CD14-positive monocyte (primary cell): ENCODE measurements at regions not wholly inside any gene's neighbourhood (a gene's known extent, or its start where the extent isn't known, plus 50 kb on each side); places are given as distances from the start of the nearest gene placed in this dataset.

Source experiments
- DNase-seq, 3 donors: peaks; one replicate each; pipeline ENCODE4 v3.0.0-alpha.2; 2011 to 2022
- H2AFZ ChIP-seq: 2 replicates; pipeline ENCODE4 v1.6.0; 2012; ENCODE audit warnings: mild to moderate bottlenecking, low read depth, low read length, inconsistent platforms; ENCODE audit not compliant: insufficient read depth, poor library complexity, severe bottlenecking
- H3K27ac ChIP-seq, 2 donors: 1 replicate in 1 of 2; 2 replicates in 1 of 2; pipeline ENCODE4 v1.5.1; 2012 to 2013; ENCODE audit warnings: low read length in 2 of 2, control low read depth in 1 of 2, inconsistent platforms in 1 of 2, low read depth in 1 of 2, mild to moderate bottlenecking in 1 of 2
- H3K27me3 ChIP-seq, 2 donors: one replicate each; pipeline versions ENCODE4 v1.6.0 to v1.6.1; 2011 to 2013; ENCODE audit warnings: low read length in 2 of 2; ENCODE audit not compliant: control insufficient read depth in 2 of 2, insufficient read depth in 2 of 2
- H3K36me3 ChIP-seq, 2 donors: replicated peaks in 1 of 2; 1 replicate in 1 of 2; 2 replicates in 1 of 2; pipeline versions ENCODE4 v1.5.1 to v1.6.1; 2012 to 2013; ENCODE audit warnings: low read length in 2 of 2, control low read depth in 1 of 2, inconsistent platforms in 1 of 2, mild to moderate bottlenecking in 1 of 2; ENCODE audit not compliant: insufficient read depth in 2 of 2, control insufficient read depth in 1 of 2
- H3K4me1 ChIP-seq, 2 donors: 1 replicate in 1 of 2; 2 replicates in 1 of 2; pipeline versions ENCODE4 v1.5.1 to v1.6.1; 2012 to 2013; ENCODE audit warnings: low read length in 2 of 2, control low read depth in 1 of 2, inconsistent platforms in 1 of 2, mild to moderate bottlenecking in 1 of 2, moderate library complexity in 1 of 2; ENCODE audit not compliant: insufficient read depth in 2 of 2, control insufficient read depth in 1 of 2
- H3K4me2 ChIP-seq: replicated peaks from 2 replicates; pipeline ENCODE3; 2012; ENCODE audit warnings: low read length, moderate library complexity, mild to moderate bottlenecking; ENCODE audit not compliant: poor library complexity, severe bottlenecking; ENCODE audit errors: extremely low read depth
- H3K4me3 ChIP-seq, 3 experiments: fragments of 200-600 bp in 1 of 3; sonication (generic) in 1 of 3; replicated peaks in 1 of 3; 1 replicate in 2 of 3; 2 replicates in 1 of 3; pipeline ENCODE4 v1.5.1; 2011 to 2013; ENCODE audit warnings: low read length in 3 of 3, mild to moderate bottlenecking in 3 of 3, control low read depth in 2 of 3, low read depth in 2 of 3, inconsistent platforms in 1 of 3, moderate library complexity in 1 of 3
- H3K79me2 ChIP-seq: 2 replicates; pipeline ENCODE4 v1.6.0; 2012; ENCODE audit warnings: mild to moderate bottlenecking, control low read depth, inconsistent platforms, low read length, moderate library complexity; ENCODE audit not compliant: insufficient read depth
- H3K9ac ChIP-seq: 2 replicates; pipeline ENCODE4 v1.6.0; 2017; ENCODE audit warnings: low read length, mild to moderate bottlenecking; ENCODE audit not compliant: insufficient read depth, poor library complexity, severe bottlenecking
- H3K9me3 ChIP-seq, 2 donors: replicated peaks in 1 of 2; 1 replicate in 1 of 2; 2 replicates in 1 of 2; pipeline versions ENCODE4 v1.5.1 to v1.6.1; 2012 to 2013; ENCODE audit warnings: low read length in 2 of 2, control low read depth in 1 of 2; ENCODE audit not compliant: control insufficient read depth in 1 of 2, insufficient read depth in 1 of 2
- H4K20me1 ChIP-seq: 2 replicates; pipeline ENCODE4 v1.6.0; 2012; ENCODE audit warnings: mild to moderate bottlenecking, low read length, control low read depth, moderate library complexity; ENCODE audit not compliant: insufficient read depth
- H3K27ac Mint-ChIP-seq, 7 donors: one replicate each; pipeline ENCODE4 v1.8.0; 2020; ENCODE audit warnings: mild to moderate bottlenecking in 7 of 7, mixed read lengths in 7 of 7, moderate library complexity in 6 of 7, inconsistent platforms in 2 of 7
- H3K27me3 Mint-ChIP-seq, 3 donors: one replicate each; pipeline ENCODE4 v1.8.0; 2021 to 2022; ENCODE audit warnings: low read depth in 3 of 3, mild to moderate bottlenecking in 3 of 3, mixed read lengths in 3 of 3, moderate library complexity in 3 of 3, inconsistent platforms in 1 of 3
- H3K36me3 Mint-ChIP-seq, 2 donors: one replicate each; pipeline ENCODE4 v1.8.0; 2020; ENCODE audit warnings: mixed read lengths in 2 of 2, inconsistent platforms in 1 of 2, mild to moderate bottlenecking in 1 of 2
- H3K4me1 Mint-ChIP-seq: one replicate; pipeline ENCODE4 v1.8.0; 2020; ENCODE audit warnings: mild to moderate bottlenecking, mixed read lengths
- H3K4me3 Mint-ChIP-seq, 2 donors: one replicate each; pipeline ENCODE4 v1.8.0; 2020; ENCODE audit warnings: mild to moderate bottlenecking in 2 of 2, mixed read lengths in 2 of 2, moderate library complexity in 1 of 2
- H3K9me3 Mint-ChIP-seq, 7 donors: one replicate each; pipeline ENCODE4 v1.8.0; 2020 to 2022; ENCODE audit warnings: mixed read lengths in 7 of 7, mild to moderate bottlenecking in 6 of 7, moderate library complexity in 6 of 7, inconsistent platforms in 2 of 7
- WGBS: methylation state at CpG from one replicate; pipeline ENCODE4 v1.1.5; 2013; ENCODE audit warnings: missing lambda C conversion rate; ENCODE audit not compliant: insufficient coverage; 5-methylcytosine and 5-hydroxymethylcytosine counted together
- intact Hi-C, 2 donors: fragments of 100-400 bp; cut with micrococcal nuclease; formaldehyde crosslinking; loops; one replicate each; pipeline versions ENCODE4 v1.15.0 to v1.15.1; 2023
- TF ChIP-seq, protein P1 (sequence below): fragments of 200-600 bp; IDR thresholded peaks from one replicate; pipeline ENCODE4 v1.8.0; 2022; ENCODE audit warnings: antibody characterized with exemption, mild to moderate bottlenecking

DNA sequence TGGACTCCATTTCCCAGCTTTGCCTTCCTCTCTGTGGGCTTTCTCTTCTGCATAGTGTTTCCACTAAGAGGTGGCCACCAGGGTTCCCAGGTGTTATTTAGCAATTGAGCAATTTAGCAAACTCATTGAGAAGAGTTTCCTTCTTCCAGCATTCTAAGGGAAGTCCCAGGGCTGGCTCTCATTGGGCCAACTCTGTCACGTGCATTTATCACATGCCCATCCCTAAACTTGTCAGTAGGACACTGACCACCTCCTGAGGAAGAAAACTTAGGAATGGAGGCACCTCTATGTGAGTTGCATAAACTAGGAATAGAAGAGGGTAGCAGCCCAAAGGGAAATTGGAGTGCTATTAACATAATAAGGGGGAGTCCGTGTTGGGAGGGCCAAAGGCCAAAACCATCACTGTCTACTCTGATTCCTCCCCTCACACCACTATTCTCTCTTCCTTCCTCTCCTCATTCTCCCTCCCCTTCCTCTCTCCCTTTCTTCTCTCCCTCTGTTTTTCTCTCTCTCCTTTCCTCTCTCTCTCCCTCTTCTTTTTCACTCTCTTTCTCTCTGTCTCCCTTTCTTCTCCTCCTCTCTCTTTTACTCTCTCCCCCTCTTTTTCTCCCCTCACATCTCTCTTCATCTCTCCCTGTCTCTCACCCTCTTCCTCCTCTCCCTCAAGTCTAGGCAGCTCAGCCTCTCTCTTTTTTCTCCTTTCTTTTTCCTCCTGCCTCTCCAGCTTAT, 213.4 kb downstream of the PALM2AKAP2 start:
- no peak overlapping the region for H3K4me3 ChIP-seq
- WGBS, result no CpG with 5 or more reads among the region's 2 CpGs
- peaks cover 5 to 20% (median 14%) of the 10 kb centered on the region in 7 donors for H3K9me3 Mint-ChIP-seq
- no peak overlapping the region for H3K27ac Mint-ChIP-seq
- no peak overlapping the region for H2AFZ ChIP-seq
- no peaks in the 10 kb centered on the region for H3K4me1 ChIP-seq
- intact Hi-C loops, result no loop called here
- no peaks in the 10 kb centered on the region for H4K20me1 ChIP-seq
- H3K27ac ChIP-seq, result no peak overlapping the region
- H3K27me3 ChIP-seq, result no peaks in the 10 kb centered on the region
- TF ChIP-seq, protein P1, sequence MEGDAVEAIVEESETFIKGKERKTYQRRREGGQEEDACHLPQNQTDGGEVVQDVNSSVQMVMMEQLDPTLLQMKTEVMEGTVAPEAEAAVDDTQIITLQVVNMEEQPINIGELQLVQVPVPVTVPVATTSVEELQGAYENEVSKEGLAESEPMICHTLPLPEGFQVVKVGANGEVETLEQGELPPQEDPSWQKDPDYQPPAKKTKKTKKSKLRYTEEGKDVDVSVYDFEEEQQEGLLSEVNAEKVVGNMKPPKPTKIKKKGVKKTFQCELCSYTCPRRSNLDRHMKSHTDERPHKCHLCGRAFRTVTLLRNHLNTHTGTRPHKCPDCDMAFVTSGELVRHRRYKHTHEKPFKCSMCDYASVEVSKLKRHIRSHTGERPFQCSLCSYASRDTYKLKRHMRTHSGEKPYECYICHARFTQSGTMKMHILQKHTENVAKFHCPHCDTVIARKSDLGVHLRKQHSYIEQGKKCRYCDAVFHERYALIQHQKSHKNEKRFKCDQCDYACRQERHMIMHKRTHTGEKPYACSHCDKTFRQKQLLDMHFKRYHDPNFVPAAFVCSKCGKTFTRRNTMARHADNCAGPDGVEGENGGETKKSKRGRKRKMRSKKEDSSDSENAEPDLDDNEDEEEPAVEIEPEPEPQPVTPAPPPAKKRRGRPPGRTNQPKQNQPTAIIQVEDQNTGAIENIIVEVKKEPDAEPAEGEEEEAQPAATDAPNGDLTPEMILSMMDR, result no peak
- no peaks in the 10 kb centered on the region for H3K4me1 Mint-ChIP-seq
- H3K9ac ChIP-seq, result no peak overlapping the region
- no peaks in the 10 kb centered on the region for H3K79me2 ChIP-seq
- H3K4me3 Mint-ChIP-seq, result no peak overlapping the region
- H3K27me3 Mint-ChIP-seq, result peaks cover 3 to 13% (median 8%) of the 10 kb centered on the region in 3 donors
- no peak overlapping the region for H3K4me2 ChIP-seq
- H3K9me3 ChIP-seq, result peaks cover 3 to 11% of the 10 kb centered on the region in 2 donors
- H3K36me3 ChIP-seq, result no peaks in the 10 kb centered on the region
- DNase-seq, result no peak
- H3K36me3 Mint-ChIP-seq, result peaks cover 0 to 2% of the 10 kb centered on the region in 2 donors

DNA sequence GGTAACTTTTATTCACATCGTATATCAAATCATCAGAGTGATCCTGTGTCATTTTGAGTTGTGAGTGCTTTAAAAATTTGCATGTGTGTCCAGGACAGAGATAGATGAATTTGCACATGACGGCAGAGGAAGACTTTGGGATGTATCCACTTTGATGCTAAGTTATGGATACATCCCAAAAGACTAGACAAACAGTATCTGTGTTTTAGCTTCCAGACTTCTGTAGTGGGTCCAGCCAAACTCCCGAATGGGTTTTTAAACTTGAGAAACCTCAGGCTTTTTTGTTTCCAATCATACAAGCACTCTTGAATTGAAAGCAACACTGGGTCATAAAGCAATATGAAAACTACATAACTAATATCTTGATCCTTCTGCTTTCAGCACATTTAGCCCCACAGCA, 213.8 kb downstream of the C9orf152 start:
- Mint-ChIP-seq H3K36me3 (peaks cover 0 to 2% of the 10 kb centered on the region in 2 donors), H3K9me3 (peaks cover 5 to 18% (median 8%) of the 10 kb centered on the region in 7 donors), H3K27me3 (peaks cover 3 to 10% (median 8%) of the 10 kb centered on the region in 3 donors), H3K27ac (no peak overlapping the region), H3K4me1 (no peaks in the 10 kb centered on the region), H3K4me3 (no peak overlapping the region)
- Histone ChIP-seq H4K20me1 (no peaks in the 10 kb centered on the region), H3K27ac (no peak overlapping the region), H3K4me3 (no peak overlapping the region), H3K27me3 (no peaks in the 10 kb centered on the region), H3K9me3 (peaks cover 0 to 6% of the 10 kb centered on the region in 2 donors), H3K4me1 (no peaks in the 10 kb centered on the region), H3K79me2 (no peaks in the 10 kb centered on the region), H3K4me2 (no peak overlapping the region), H2AFZ (no peak overlapping the region), H3K9ac (no peak overlapping the region), H3K36me3 (no peaks in the 10 kb centered on the region)
- intact Hi-C loops, result no loop called here
- DNase-seq, result no peak
- TF ChIP-seq, protein P1, result no peak
- WGBS, result 100% methylated on average over 2 of the region's 3 CpGs
